ENCODE measurements at regions not wholly inside any gene's neighbourhood (a gene's known extent, or its start where the extent isn't known, plus 50 kb on each side); places are given as distances from the start of the nearest gene placed in this dataset.
"Not testable (repeated sequence)": the region's sequence is repeated elsewhere in the genome, so short reads cannot be mapped to it uniquely, and the experiment has no call there.

GRCh38 chr12:5305425-5305824 is 126.5 kb upstream of the NTF3 start:
- Mint-ChIP-seq H3K27ac (no peak overlapping the region), H3K36me3 (ENCODE audit: low read depth) (no peaks in the 10 kb centered on the region), H3K27me3 (peaks cover 9% of the 10 kb centered on the region), H3K4me3 (no peak overlapping the region), H3K9me3 (no peaks in the 10 kb centered on the region), H3K4me1 (ENCODE audit: low read depth) (no peaks in the 10 kb centered on the region)

DNA sequence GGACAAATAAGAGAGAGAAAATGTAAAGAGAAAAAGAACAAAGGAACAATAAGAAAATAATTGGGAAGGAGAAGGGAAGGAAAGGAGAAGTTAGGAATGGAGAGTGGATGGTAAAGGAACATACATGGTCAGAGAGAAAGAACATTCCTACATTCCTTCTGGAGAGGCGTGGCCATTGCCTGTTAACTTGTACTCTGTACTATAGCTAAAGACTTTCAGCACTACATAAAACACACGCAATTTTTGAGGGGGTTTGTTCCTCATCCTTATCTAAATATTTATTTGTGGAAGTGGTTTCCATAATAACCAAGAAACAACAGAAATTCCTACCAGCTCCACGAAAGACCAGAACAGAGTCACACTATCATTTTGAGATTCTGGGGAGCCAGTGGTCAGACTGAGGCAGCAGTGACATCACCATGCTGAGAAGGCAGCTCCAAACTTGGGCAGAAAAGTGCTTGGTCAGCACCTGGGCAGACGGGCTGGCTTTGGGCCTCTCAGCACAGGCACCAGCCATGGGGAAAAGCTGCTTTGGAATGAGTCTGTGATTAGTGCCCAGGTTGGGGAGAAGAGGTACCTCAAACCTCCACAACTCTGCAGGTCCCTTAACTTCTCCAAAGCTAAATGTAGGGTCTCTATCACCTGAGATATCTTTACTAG is 125.9 kb upstream of the NTF3 start:
- H3K4me1 Mint-ChIP-seq (ENCODE audit: low read depth) = no peaks in the 10 kb centered on the region
- H3K4me3 Mint-ChIP-seq = no peak overlapping the region
- H3K27ac Mint-ChIP-seq = no peak overlapping the region
- no peaks in the 10 kb centered on the region for H3K9me3 Mint-ChIP-seq
- H3K36me3 Mint-ChIP-seq (ENCODE audit: low read depth) = no peaks in the 10 kb centered on the region
- H3K27me3 Mint-ChIP-seq = peaks cover 9% of the 10 kb centered on the region

DNA sequence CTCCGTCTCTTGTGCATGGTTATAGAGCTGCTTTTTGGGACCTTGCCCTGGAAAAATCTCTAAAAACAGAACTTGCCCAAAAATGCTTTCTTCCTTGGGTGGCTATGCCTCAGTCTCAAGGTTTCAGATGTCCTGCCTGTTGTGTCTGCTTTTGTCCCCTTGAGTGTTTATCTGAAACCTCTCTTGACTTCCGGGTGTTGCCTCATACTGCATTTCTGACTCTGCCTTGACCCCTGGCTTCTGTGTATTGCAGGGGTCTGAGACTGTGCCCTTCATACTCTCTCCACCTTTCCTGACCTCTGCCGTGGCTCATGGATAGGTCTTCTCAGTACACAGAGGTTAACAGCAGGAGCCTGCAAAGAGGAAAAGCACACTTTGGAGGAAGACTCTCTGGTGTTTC is 124.8 kb upstream of the NTF3 start:
- H3K9me3 Mint-ChIP-seq = no peaks in the 10 kb centered on the region
- H3K4me3 Mint-ChIP-seq = no peak overlapping the region
- H3K36me3 Mint-ChIP-seq (ENCODE audit: low read depth) = no peaks in the 10 kb centered on the region
- H3K27ac Mint-ChIP-seq = no peak overlapping the region
- no peaks in the 10 kb centered on the region for H3K4me1 Mint-ChIP-seq (ENCODE audit: low read depth)
- peaks cover 5% of the 10 kb centered on the region for H3K27me3 Mint-ChIP-seq

GRCh38 chr12:5308216-5308615 is 123.7 kb upstream of the NTF3 start:
- no peaks in the 10 kb centered on the region for H3K4me1 Mint-ChIP-seq (ENCODE audit: low read depth)
- H3K4me3 Mint-ChIP-seq = no peak overlapping the region
- no peaks in the 10 kb centered on the region for H3K36me3 Mint-ChIP-seq (ENCODE audit: low read depth)
- no peak overlapping the region for H3K27ac Mint-ChIP-seq
- peaks cover 3% of the 10 kb centered on the region for H3K27me3 Mint-ChIP-seq
- peaks cover 1% of the 10 kb centered on the region for H3K9me3 Mint-ChIP-seq

GRCh38 chr12:5308996-5309395 is 122.9 kb upstream of the NTF3 start:
- Mint-ChIP-seq H3K27ac (no peak overlapping the region), H3K36me3 (ENCODE audit: low read depth) (no peaks in the 10 kb centered on the region), H3K9me3 (peaks cover 4% of the 10 kb centered on the region), H3K27me3 (peaks cover 3% of the 10 kb centered on the region), H3K4me1 (ENCODE audit: low read depth) (no peaks in the 10 kb centered on the region), H3K4me3 (no peak overlapping the region)

GRCh38 chr12:5309654-5310053 is 122.3 kb upstream of the NTF3 start:
- peaks cover 10% of the 10 kb centered on the region for H3K9me3 Mint-ChIP-seq
- H3K36me3 Mint-ChIP-seq (ENCODE audit: low read depth) = no peaks in the 10 kb centered on the region
- no peaks in the 10 kb centered on the region for H3K4me1 Mint-ChIP-seq (ENCODE audit: low read depth)
- no peak overlapping the region for H3K4me3 Mint-ChIP-seq
- peaks cover 2% of the 10 kb centered on the region for H3K27me3 Mint-ChIP-seq
- no peak overlapping the region for H3K27ac Mint-ChIP-seq

GRCh38 chr12:5310151-5310550 is 121.8 kb upstream of the NTF3 start:
- Mint-ChIP-seq H3K27me3 (no peaks in the 10 kb centered on the region), H3K4me1 (ENCODE audit: low read depth) (no peaks in the 10 kb centered on the region), H3K27ac (no peak overlapping the region), H3K9me3 (peaks cover 10% of the 10 kb centered on the region), H3K4me3 (no peak overlapping the region), H3K36me3 (ENCODE audit: low read depth) (no peaks in the 10 kb centered on the region)

- peaks cover 10% of the 10 kb centered on the region for H3K9me3 Mint-ChIP-seq
- H3K36me3 Mint-ChIP-seq (ENCODE audit: low read depth) = no peaks in the 10 kb centered on the region
- H3K4me1 Mint-ChIP-seq (ENCODE audit: low read depth) = no peaks in the 10 kb centered on the region
- H3K4me3 Mint-ChIP-seq = no peak overlapping the region
- H3K27me3 Mint-ChIP-seq = peaks cover 7% of the 10 kb centered on the region
- H3K27ac Mint-ChIP-seq = no peak overlapping the region
Observed at GRCh38 chr12:5317556-5317955, 114.4 kb upstream of the NTF3 start.

GRCh38 chr12:5318874-5319273 is 113.0 kb upstream of the NTF3 start:
- no peak overlapping the region for H3K27ac Mint-ChIP-seq
- peaks cover 13% of the 10 kb centered on the region for H3K9me3 Mint-ChIP-seq
- no peaks in the 10 kb centered on the region for H3K4me1 Mint-ChIP-seq (ENCODE audit: low read depth)
- H3K4me3 Mint-ChIP-seq = no peak overlapping the region
- peaks cover 7% of the 10 kb centered on the region for H3K27me3 Mint-ChIP-seq
- no peaks in the 10 kb centered on the region for H3K36me3 Mint-ChIP-seq (ENCODE audit: low read depth)

GRCh38 chr12:5328669-5329517 is 103.0 kb upstream of the NTF3 start:
- peaks cover 4% of the 10 kb centered on the region for H3K27me3 Mint-ChIP-seq
- H3K27ac Mint-ChIP-seq = no peak overlapping the region
- no peaks in the 10 kb centered on the region for H3K4me1 Mint-ChIP-seq (ENCODE audit: low read depth)
- H3K4me3 Mint-ChIP-seq = no peak overlapping the region
- peaks cover 8% of the 10 kb centered on the region for H3K9me3 Mint-ChIP-seq
- H3K36me3 Mint-ChIP-seq (ENCODE audit: low read depth) = no peaks in the 10 kb centered on the region

DNA sequence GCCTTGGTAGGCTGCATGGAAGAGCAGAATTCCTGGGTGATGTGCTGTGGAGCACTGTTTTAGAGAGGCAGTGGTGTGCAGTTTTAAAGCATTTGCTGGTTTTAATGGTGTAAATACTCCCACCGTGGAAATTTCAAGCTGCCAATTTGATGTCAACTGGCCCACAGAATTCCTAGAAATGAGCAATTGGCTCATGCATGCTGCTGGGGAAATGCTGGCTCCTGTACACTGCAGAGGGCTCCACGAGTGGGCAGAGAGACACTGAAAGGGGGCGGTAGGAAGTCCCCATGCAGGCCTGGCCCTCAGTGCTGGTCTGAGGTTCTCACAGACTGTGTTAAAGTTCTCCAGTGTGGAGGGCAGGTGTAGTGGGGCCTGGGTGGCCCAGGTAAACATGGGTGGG is 99.4 kb upstream of the NTF3 start:
- H3K4me1 Mint-ChIP-seq (ENCODE audit: low read depth) = no peaks in the 10 kb centered on the region
- H3K9me3 Mint-ChIP-seq = no peaks in the 10 kb centered on the region
- no peak overlapping the region for H3K27ac Mint-ChIP-seq
- H3K36me3 Mint-ChIP-seq (ENCODE audit: low read depth) = no peaks in the 10 kb centered on the region
- peaks cover 4% of the 10 kb centered on the region for H3K27me3 Mint-ChIP-seq
- H3K4me3 Mint-ChIP-seq = no peak overlapping the region

GRCh38 chr12:5333096-5333495 is 98.8 kb upstream of the NTF3 start:
- no peaks in the 10 kb centered on the region for H3K9me3 Mint-ChIP-seq
- no peaks in the 10 kb centered on the region for H3K4me1 Mint-ChIP-seq (ENCODE audit: low read depth)
- H3K27ac Mint-ChIP-seq = no peak overlapping the region
- H3K36me3 Mint-ChIP-seq (ENCODE audit: low read depth) = no peaks in the 10 kb centered on the region
- no peak overlapping the region for H3K4me3 Mint-ChIP-seq
- H3K27me3 Mint-ChIP-seq = peaks cover 4% of the 10 kb centered on the region

- Mint-ChIP-seq H3K4me3 (no peak overlapping the region), H3K27ac (no peak overlapping the region), H3K36me3 (ENCODE audit: low read depth) (no peaks in the 10 kb centered on the region), H3K9me3 (no peaks in the 10 kb centered on the region), H3K4me1 (ENCODE audit: low read depth) (no peaks in the 10 kb centered on the region), H3K27me3 (peaks cover 4% of the 10 kb centered on the region)
Observed at GRCh38 chr12:5335069-5335468, 96.8 kb upstream of the NTF3 start.

DNA sequence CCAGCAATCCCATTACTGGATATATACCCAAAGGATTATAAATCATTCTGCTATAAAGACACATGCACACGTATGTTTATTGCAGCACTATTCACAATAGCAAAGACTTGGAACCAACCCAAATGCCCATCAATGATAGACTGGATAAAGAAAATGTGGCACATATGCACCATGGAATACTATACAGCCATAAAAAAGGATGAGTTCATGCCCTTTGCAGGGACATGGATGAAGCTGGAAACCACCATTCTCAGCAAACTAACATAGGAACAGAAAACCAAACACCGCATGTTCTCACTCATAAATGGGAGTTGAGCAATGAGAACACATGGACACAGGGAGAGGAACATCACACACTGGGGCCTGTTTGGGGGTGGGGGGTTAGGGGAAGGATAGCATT is 90.8 kb upstream of the NTF3 start:
- H3K4me3 Mint-ChIP-seq; H3K27ac Mint-ChIP-seq; H3K36me3 Mint-ChIP-seq (ENCODE audit: low read depth); H3K4me1 Mint-ChIP-seq (ENCODE audit: low read depth); H3K9me3 Mint-ChIP-seq; H3K27me3 Mint-ChIP-seq: not testable (repeated sequence)

- Mint-ChIP-seq H3K4me3 (no peak overlapping the region), H3K4me1 (ENCODE audit: low read depth) (no peaks in the 10 kb centered on the region), H3K27me3 (peaks cover 9% of the 10 kb centered on the region), H3K36me3 (ENCODE audit: low read depth) (no peaks in the 10 kb centered on the region), H3K9me3 (no peaks in the 10 kb centered on the region), H3K27ac (no peak overlapping the region)
Observed at GRCh38 chr12:5343711-5344110, 88.2 kb upstream of the NTF3 start.

- Mint-ChIP-seq H3K4me3 (no peak overlapping the region), H3K27ac (no peak overlapping the region), H3K36me3 (ENCODE audit: low read depth) (no peaks in the 10 kb centered on the region), H3K9me3 (no peaks in the 10 kb centered on the region), H3K27me3 (peaks cover 9% of the 10 kb centered on the region), H3K4me1 (ENCODE audit: low read depth) (no peaks in the 10 kb centered on the region)
Observed at GRCh38 chr12:5344131-5344530, 87.8 kb upstream of the NTF3 start.
